Posterior vena cava (tissue), 2 donors: ENCODE measurements at regions not wholly inside any gene's neighbourhood (a gene's known extent, or its start where the extent isn't known, plus 50 kb on each side); places are given as distances from the start of the nearest gene placed in this dataset.
"Not testable (repeated sequence)": the region's sequence is repeated elsewhere in the genome, so short reads cannot be mapped to it uniquely, and the experiment has no call there.

Source experiments
- DNase-seq: peaks from one replicate; pipeline ENCODE4 v3.0.0-alpha.2; 2020; ENCODE audit warnings: low spot score
- intact Hi-C, 2 donors: fragments of 100-400 bp; cut with DNase I; formaldehyde crosslinking; loops; one replicate each; pipeline versions ENCODE4 v1.14.1 to v1.14.2; 2022 to 2023
- donor health status: DM: yes; HTN: yes; CAD: no.
- donor health status: DM: yes; HTN: yes; CAD: no.

GRCh38 chr4:138341739-138342415 lies 99.7 kb upstream of the SLC7A11 start:
- intact Hi-C loops = no loop called here
- no peak for DNase-seq

DNA sequence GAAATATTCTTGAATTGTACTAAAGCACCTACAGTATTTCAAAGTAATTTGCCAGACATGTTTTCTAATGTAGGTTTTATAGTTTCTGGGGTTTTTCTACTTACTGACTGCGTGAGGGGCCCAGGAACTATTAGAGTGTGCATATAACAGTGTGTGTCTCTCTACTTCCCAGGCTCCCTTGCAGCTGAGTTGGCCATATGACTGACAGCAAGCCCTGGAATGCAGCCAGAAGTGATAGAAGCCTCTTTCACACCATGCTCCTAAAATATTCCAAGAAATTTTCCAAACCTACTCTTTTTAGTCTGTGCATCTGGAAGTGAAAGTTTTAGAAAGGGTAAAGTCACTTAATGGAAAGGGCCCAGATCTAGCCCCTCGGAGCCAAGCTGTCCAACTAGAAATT lies 96.7 kb upstream of the SLC7A11 start:
- intact Hi-C loops = no loop called here
- no peak for DNase-seq

- intact Hi-C loops, DNase-seq: not testable (repeated sequence)
These were observed 96.1 kb upstream of the SLC7A11 start for GRCh38 chr4:138338222-138338621.

- no peak for DNase-seq
- intact Hi-C loops = no loop called here
These were observed 92.3 kb upstream of the SLC7A11 start for GRCh38 chr4:138334346-138335016.

DNA sequence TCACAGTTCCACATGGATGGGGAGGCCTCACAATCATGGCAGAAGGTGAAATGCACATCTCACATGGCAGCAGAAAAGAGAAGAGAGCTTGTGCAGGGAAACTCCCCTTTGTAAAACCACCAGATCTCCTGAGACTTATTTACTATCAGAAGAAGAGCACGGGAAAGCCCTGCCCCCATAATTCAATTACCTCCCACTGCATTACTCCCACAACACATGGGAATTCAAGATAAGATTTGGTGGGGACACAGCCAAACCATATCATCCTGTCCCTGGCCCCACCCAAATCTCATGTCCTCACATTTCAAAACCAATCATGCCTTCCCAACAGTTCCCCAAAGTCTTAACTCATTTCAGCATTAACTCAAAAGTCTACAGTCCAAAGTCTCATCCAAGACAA lies 90.3 kb upstream of the SLC7A11 start:
- DNase-seq, intact Hi-C loops: not testable (repeated sequence)

GRCh38 chr4:138330531-138330930 lies 88.4 kb upstream of the SLC7A11 start:
- DNase-seq = no peak
- intact Hi-C loops = no loop called here

- intact Hi-C loops = no loop called here
These were observed 87.4 kb upstream of the SLC7A11 start for GRCh38 chr4:138329506-138330070.

GRCh38 chr4:138327338-138327737 lies 85.2 kb upstream of the SLC7A11 start:
- intact Hi-C loops = no loop called here
- DNase-seq = no peak

More at GRCh38 chr4:138329506-138330070, 87.4 kb upstream of the SLC7A11 start:
- DNase-seq = no peak

GRCh38 chr4:138320831-138321230 lies 78.7 kb upstream of the SLC7A11 start:
- intact Hi-C loops = no loop called here
- no peak for DNase-seq

- no peak for DNase-seq
These were observed 77.9 kb upstream of the SLC7A11 start for GRCh38 chr4:138320030-138320429.

GRCh38 chr4:138317175-138317748 lies 75.1 kb upstream of the SLC7A11 start:
- intact Hi-C loops = no loop called here
- no peak for DNase-seq

More at GRCh38 chr4:138320030-138320429, 77.9 kb upstream of the SLC7A11 start:
- intact Hi-C loops = no loop called here

DNA sequence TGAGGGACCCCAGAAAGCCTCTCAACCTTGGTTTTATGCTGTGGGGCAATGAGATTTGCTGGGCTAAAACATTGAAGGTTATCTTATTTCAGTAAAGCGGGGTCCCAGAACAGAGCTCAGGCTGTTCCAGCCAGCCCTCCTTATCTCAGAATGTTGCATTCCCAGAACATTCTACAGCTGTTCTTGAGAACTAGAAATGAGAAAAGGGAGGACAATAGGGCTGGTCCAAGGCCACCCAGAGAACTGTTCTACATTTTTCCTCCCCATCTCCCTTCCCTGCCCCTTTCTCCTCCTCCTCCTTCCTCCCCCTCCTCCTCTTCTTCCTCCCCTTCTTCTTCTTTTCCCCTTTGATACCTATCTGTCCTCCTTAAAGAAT lies 70.4 kb upstream of the SLC7A11 start:
- no peak for DNase-seq
- intact Hi-C loops = no loop called here

DNA sequence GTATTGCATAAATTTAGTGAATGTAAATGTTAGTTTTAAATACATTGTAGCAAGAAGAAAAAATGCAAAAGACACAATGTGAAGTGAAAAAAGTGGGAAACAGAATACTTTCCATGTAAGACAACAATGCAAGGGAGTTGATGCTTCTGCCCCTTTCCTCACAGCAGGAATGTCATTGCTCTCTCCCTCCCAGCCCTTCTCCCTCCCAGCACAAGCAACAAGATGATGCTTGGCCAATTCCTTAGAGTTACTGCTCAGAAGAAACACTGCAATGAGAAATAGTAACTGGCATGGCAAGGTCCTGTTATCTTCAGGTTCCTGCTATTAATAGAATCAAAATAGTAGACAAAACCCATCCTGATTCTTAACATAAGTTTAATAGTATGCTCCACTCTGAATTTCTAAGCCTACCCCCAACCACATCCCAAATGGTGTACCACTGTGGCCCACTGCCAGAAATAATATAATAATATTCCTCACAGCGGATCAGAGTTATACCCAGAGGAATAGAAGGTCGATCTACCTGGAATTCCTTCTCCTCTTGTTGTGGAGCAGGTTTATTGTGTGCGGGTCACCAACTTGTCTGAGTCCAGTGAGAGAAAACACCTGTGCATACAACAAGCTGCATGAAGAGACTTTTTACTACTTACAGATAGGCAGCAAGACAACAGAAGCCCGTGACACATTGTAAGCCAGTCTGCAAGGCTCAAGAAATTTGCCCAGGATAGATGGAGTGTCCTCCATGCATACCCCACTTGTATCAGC lies 69.8 kb upstream of the SLC7A11 start:
- no peak for DNase-seq
- intact Hi-C loops = no loop called here

- DNase-seq = no peak
- intact Hi-C loops = no loop called here
These were observed 68.8 kb upstream of the SLC7A11 start for GRCh38 chr4:138310991-138311390.

DNA sequence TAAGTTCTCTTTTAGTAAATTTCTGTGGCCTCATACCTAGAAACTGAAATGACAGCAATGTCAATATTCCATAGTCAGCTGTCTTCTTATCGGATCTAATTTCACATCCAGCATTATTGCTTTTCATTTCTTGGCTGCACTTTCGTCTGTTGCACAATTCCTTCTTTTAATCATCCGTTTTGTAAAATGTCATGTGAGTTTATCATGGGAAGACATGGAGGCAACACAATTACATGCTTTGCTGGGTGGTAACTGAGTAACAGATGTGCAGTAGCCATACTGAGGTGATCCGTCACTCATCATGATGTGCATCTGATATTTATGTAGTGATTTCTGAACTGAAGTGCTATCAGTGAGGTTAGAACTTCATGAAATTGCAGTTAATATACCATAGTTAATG lies 68.3 kb upstream of the SLC7A11 start:
- intact Hi-C loops = no loop called here
- DNase-seq = no peak

DNA sequence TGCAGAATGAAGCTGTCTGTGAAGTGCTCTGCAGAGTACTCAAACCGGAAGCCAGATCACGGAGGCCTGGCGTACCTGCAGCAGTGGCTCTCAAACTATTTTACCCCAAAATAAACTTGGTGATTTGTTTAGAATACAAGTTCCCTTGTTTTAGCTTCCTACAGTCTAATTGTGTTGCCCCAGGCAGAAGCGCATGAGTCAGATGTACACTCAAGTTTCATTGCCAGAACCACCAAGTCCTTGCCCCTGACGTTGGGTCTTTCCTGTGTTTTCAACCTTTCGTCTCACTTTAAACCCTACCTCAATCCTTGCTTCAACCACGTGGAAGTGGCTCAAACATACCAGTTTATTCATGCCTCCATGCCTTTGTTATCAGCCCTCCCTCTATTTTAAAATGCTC lies 66.2 kb upstream of the SLC7A11 start:
- intact Hi-C loops = no loop called here
- DNase-seq = no peak

GRCh38 chr4:138307319-138307718 lies 65.2 kb upstream of the SLC7A11 start:
- DNase-seq = no peak
- intact Hi-C loops = no loop called here

- DNase-seq = no peak
- intact Hi-C loops = no loop called here
These were observed 62.9 kb upstream of the SLC7A11 start for GRCh38 chr4:138305050-138305449.

GRCh38 chr4:138301536-138301935 lies 59.4 kb upstream of the SLC7A11 start:
- intact Hi-C loops = no loop called here
- no peak for DNase-seq

DNA sequence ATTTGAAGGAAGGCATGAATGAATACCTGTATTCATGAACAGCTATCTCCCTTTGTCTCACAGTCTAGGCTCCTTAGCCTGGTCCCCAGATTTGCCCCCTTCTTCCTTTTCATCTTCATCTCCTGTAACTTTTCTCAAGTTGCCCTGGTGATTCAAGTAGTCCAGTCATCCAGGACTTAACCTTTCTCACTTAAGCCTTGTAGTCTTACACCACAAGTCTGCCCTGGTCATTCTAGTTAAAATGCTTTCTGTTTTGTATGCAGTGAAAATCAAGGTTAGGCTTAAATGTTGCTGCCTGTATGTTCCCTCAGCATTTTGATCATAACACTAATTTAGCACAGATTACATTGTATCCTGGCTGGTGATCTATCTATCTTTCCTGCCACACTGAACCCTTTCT lies 58.5 kb upstream of the SLC7A11 start:
- DNase-seq = no peak
- intact Hi-C loops = no loop called here
